Hepatocyte (in vitro differentiated cells): ENCODE measurements at regions not wholly inside any gene's neighbourhood (a gene's known extent, or its start where the extent isn't known, plus 50 kb on each side); places are given as distances from the start of the nearest gene placed in this dataset.

ENCODE experiments used
- CTCF ChIP-seq: fragments of 200-600 bp; sonication (generic); IDR thresholded peaks from 2 replicates; pipeline ENCODE4 v1.5.1; 2016; ENCODE audit warnings: antibody characterized with exemption, mild to moderate bottlenecking; ENCODE audit not compliant: poor library complexity
- EZH2 ChIP-seq: fragments of 200-600 bp; sonication (generic); IDR thresholded peaks from 2 replicates; pipeline ENCODE4 v1.6.1; 2016; ENCODE audit warnings: antibody characterized with exemption, mild to moderate bottlenecking, borderline replicate concordance

- no peak for TF ChIP-seq CTCF
- no peak for TF ChIP-seq EZH2
These were observed 399.9 kb upstream of the ADAMTSL1 start for GRCh38 chr9:18074041-18074440.
